ENCODE measurements at regions not wholly inside any gene's neighbourhood (a gene's known extent, or its start where the extent isn't known, plus 50 kb on each side); places are given as distances from the start of the nearest gene placed in this dataset.

- Histone ChIP-seq H3K4me1 (ENCODE audit: control insufficient read depth, insufficient read depth, low read length) (no peaks in the 10 kb centered on the region), H3K9ac (ENCODE audit: low read length) (no peak overlapping the region), H3K9me3 (ENCODE audit: control insufficient read depth, low read length) (no peaks in the 10 kb centered on the region), H3K36me3 (ENCODE audit: control insufficient read depth, insufficient read depth, low read length, severe bottlenecking) (no peaks in the 10 kb centered on the region), H3K4me3 (ENCODE audit: low read length) (no peak overlapping the region), H3K27me3 (replicated peaks; ENCODE audit: control insufficient read depth, insufficient read depth, low read length) (no peaks in the 10 kb centered on the region)
- DNase-seq (ENCODE audit: low read depth), result no peak
These were observed 1407.6 kb upstream of the USP9Y start for GRCh38 chrY:11293392-11293791.

DNA sequence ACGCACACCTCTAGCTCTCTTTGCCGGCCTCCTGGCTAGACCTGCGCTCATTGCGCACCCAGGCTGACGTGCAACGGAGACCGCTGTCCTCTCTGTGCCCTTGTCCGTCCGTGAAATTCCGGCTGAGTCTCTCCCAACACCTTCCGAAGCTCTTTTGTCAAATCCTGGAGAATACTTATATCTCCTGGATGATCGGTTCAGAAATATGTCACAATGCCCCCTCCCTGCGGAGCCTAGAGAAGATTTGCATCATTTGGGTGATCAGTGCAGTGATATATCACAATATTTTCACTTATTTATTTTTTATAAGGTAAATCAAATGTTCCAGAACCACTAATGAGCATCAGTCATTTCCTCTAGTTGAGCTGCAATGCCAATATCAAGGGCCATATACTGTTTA is 1366.9 kb upstream of the USP9Y start:
- no peaks in the 10 kb centered on the region for H3K27me3 ChIP-seq (replicated peaks; ENCODE audit: control insufficient read depth, insufficient read depth, low read length)
- H3K4me1 ChIP-seq (ENCODE audit: control insufficient read depth, insufficient read depth, low read length), result no peaks in the 10 kb centered on the region
- no peaks in the 10 kb centered on the region for H3K9me3 ChIP-seq (ENCODE audit: control insufficient read depth, low read length)
- peak; percentile 1 for DNase-seq (ENCODE audit: low read depth)
- H3K9ac ChIP-seq (ENCODE audit: low read length), result no peak overlapping the region
- H3K4me3 ChIP-seq (ENCODE audit: low read length), result no peak overlapping the region
- H3K36me3 ChIP-seq (ENCODE audit: control insufficient read depth, insufficient read depth, low read length, severe bottlenecking), result no peaks in the 10 kb centered on the region

All from adipocyte (in vitro differentiated cells).